K562 (cell line): ENCODE measurements at regions not wholly inside any gene's neighbourhood (a gene's known extent, or its start where the extent isn't known, plus 50 kb on each side); places are given as distances from the start of the nearest gene placed in this dataset.
A peak's percentile ranks its signal among the peaks of the same experiment; 100 is the strongest.

Source experiments
- ATAC-seq: fragments of 200-7000 bp; cut with Tn5 transposase; 3 replicates; pipeline ENCODE4 v1.9.1; 2020; ENCODE audit warnings: moderate library complexity
- BruUV-seq: library from RNA; stranded (reverse); fragments of 400-500 nt; replicated peaks from 2 replicates; lab custom pipeline; 2021; lab: Mats Ljungman, UMichigan
- CTCF ChIA-PET: fragments of 300-600 bp; formaldehyde crosslinking; extraction: SDS; loops from one replicate; lab custom pipeline; 2021; ENCODE audit warnings: low intra/inter-chr PET ratio; lab: Yijun Ruan, JAX
- POLR2A ChIA-PET: fragments of 300-600, 350-650 bp; sonication (Branson Sonifier 250); formaldehyde crosslinking; extraction: SDS; loops from one replicate; lab custom pipeline; 2021; ENCODE audit warnings: antibody characterized with exemption, inconsistent platforms; lab: Yijun Ruan, JAX
- DNase-seq, 4 experiments: peaks; one replicate each; pipeline versions ENCODE4 v3.0.0 to v3.0.0-alpha.2; 2011 to 2018; ENCODE audit warnings: low spot score in 3 of 4, mixed read lengths in 3 of 4; ENCODE audit errors: extremely low read depth in 1 of 4
- FAIRE-seq: peaks from 2 replicates; lab custom pipeline; 2011; peaks lifted over from hg19 to GRCh38; lab: Jason Lieb, UNC
- H2AFZ ChIP-seq: 2 replicates; pipeline ENCODE4 v1.6.0; 2011; ENCODE audit warnings: low read depth, low read length, control low read depth, inconsistent platforms
- H3K27ac ChIP-seq: fragments of 200-600 bp; 3 replicates; pipeline ENCODE4 v1.8.0; 2011; ENCODE audit warnings: low read depth, mild to moderate bottlenecking, control low read depth, inconsistent platforms, low read length, moderate library complexity, mixed read lengths; ENCODE audit errors: extremely low read depth
- H3K27me3 ChIP-seq, 2 experiments: fragments of 300-600 bp in 1 of 2; 2 replicates in 1 of 2; 3 replicates in 1 of 2; pipeline versions ENCODE4 v1.6.0 to v1.8.0; 2011; ENCODE audit warnings: inconsistent platforms in 2 of 2, low read length in 2 of 2, mild to moderate bottlenecking in 1 of 2, mixed read lengths in 1 of 2, moderate library complexity in 1 of 2; ENCODE audit not compliant: control insufficient read depth in 2 of 2, insufficient read depth in 2 of 2
- H3K36me3 ChIP-seq: fragments of 300-600 bp; 3 replicates; pipeline ENCODE4 v1.8.0; 2011; ENCODE audit warnings: mild to moderate bottlenecking, low read length, inconsistent platforms; ENCODE audit not compliant: control insufficient read depth, insufficient read depth
- H3K4me1 ChIP-seq, 2 experiments: fragments of 200-600 bp in 1 of 2; replicated peaks in 1 of 2; 2 replicates in 1 of 2; 3 replicates in 1 of 2; pipeline versions ENCODE4 v1.5.1 to v1.8.0; 2011; ENCODE audit warnings: inconsistent platforms in 2 of 2, low read length in 2 of 2, mild to moderate bottlenecking in 1 of 2, mixed read lengths in 1 of 2, moderate library complexity in 1 of 2; ENCODE audit not compliant: control insufficient read depth in 2 of 2, insufficient read depth in 2 of 2
- H3K4me2 ChIP-seq: 2 replicates; pipeline ENCODE4 v1.6.1; 2011; ENCODE audit warnings: low read length, control low read depth, inconsistent platforms, mixed read lengths; ENCODE audit not compliant: insufficient read depth
- H3K4me3 ChIP-seq: fragments of 200-600 bp; sonication (generic), shearing (Covaris generic); 2 replicates; pipeline ENCODE4 v1.5.1; 2016; ENCODE audit warnings: control low read depth, inconsistent platforms
- H3K79me2 ChIP-seq: fragments of 200-600 bp; 3 replicates; pipeline ENCODE4 v1.8.0; 2011; ENCODE audit warnings: low read length, inconsistent platforms; ENCODE audit not compliant: control insufficient read depth, insufficient read depth
- H3K9ac ChIP-seq, 2 experiments: 2 replicates each; pipeline versions ENCODE4 v1.6.0 to v1.6.1; 2011; ENCODE audit warnings: low read depth in 2 of 2, low read length in 2 of 2, control low read depth in 1 of 2, inconsistent platforms in 1 of 2, mild to moderate bottlenecking in 1 of 2, mixed read lengths in 1 of 2; ENCODE audit not compliant: insufficient read depth in 1 of 2
- H3K9me1 ChIP-seq: one replicate; pipeline ENCODE4 v1.6.0; 2011; ENCODE audit warnings: inconsistent platforms, mild to moderate bottlenecking, low read length, moderate library complexity; ENCODE audit not compliant: control insufficient read depth, insufficient read depth
- H3K9me3 ChIP-seq: replicated peaks from 2 replicates; pipeline ENCODE4 v1.5.1; 2011; ENCODE audit warnings: low read depth, low read length, inconsistent platforms; ENCODE audit not compliant: control insufficient read depth, insufficient read depth
- H4K20me1 ChIP-seq: replicated peaks from 2 replicates; pipeline ENCODE4 v1.6.1; 2011; ENCODE audit warnings: low read length, inconsistent platforms, mixed read lengths; ENCODE audit not compliant: control insufficient read depth, insufficient read depth
- ARID1B ChIP-seq: fragments of 450-650 bp; IDR thresholded peaks from 2 replicates; pipeline ENCODE4 v1.6.1; 2016; ENCODE audit warnings: antibody characterized with exemption, mild to moderate bottlenecking, inconsistent platforms
- CBFA2T2 ChIP-seq: fragments of 450-650 bp; conservative IDR thresholded peaks from 2 replicates; pipeline ENCODE4 v1.6.1; 2017; ENCODE audit warnings: mild to moderate bottlenecking
- CBFA2T3 ChIP-seq: fragments of 450-650 bp; IDR thresholded peaks from 2 replicates; pipeline ENCODE4 v1.6.1; 2017
- HDAC2 ChIP-seq: fragments of 450-650 bp; IDR thresholded peaks from 2 replicates; pipeline ENCODE4 v1.6.1; 2016; ENCODE audit warnings: mild to moderate bottlenecking
- POLR2A ChIP-seq: fragments of 450-650 bp; conservative IDR thresholded peaks from 2 replicates; pipeline ENCODE4 v1.6.1; 2016
- TAL1 ChIP-seq: fragments of 450-650 bp; IDR thresholded peaks from 2 replicates; pipeline ENCODE4 v1.6.1; 2016; ENCODE audit warnings: mild to moderate bottlenecking
- TCF3 ChIP-seq: sonication (generic); formaldehyde crosslinking; IDR thresholded peaks from 2 replicates; pipeline ENCODE4 v1.4.0; 2020; ENCODE audit warnings: mild to moderate bottlenecking, missing genetic modification reagents
- VEZF1 ChIP-seq: fragments of 200-800 bp; sonication (Bioruptor generic); IDR thresholded peaks from 2 replicates; pipeline ENCODE4 v1.6.1; 2017; ENCODE audit warnings: missing genetic modification characterization, missing compliant biosample characterization
- WGBS: fragments of 100-300 bp; shearing (Covaris generic); methylation state at CpG from one replicate; pipeline ENCODE4 v1.1.6; 2016; ENCODE audit warnings: low coverage, mixed read lengths; ENCODE audit not compliant: insufficient coverage; ENCODE audit errors: missing lambda C conversion rate; 5-methylcytosine and 5-hydroxymethylcytosine counted together
- in situ Hi-C: fragments of 300-500 bp; cut with MboI; formaldehyde crosslinking; loops from 4 replicates; pipeline ENCODE4 v1.15.0; 2018; ENCODE audit warnings: inconsistent platforms, mixed read lengths
- intact Hi-C: fragments of 100-400 bp; cut with micrococcal nuclease; formaldehyde crosslinking; loops from 2 replicates; pipeline ENCODE4 v1.14.2; 2022

- no peak for FAIRE-seq
- no peaks in the 10 kb centered on the region for H3K9me3 ChIP-seq
- TF ChIP-seq CBFA2T2 (0 out of 2 replicates have a peak, but pooled peaks have one; percentile 8), TAL1 (peak; percentile 43), CBFA2T3 (peak; percentile 48), ARID1B (peak; percentile 41; the same call in 1 of the 2 replicates), POLR2A (no peak), VEZF1 (CRISPR knock-in tag) (peak; percentile 19; the same call in 1 of the 2 replicates), HDAC2 (no peak), TCF3 (CRISPR knock-in tag) (peak; percentile 53)
- TF ChIP-seq, all 486 proteins: peak for 6
- 2% methylated on average over 6 of the region's 7 CpGs for WGBS
- Histone ChIP-seq H3K4me3 (no peak overlapping the region), H4K20me1 (0 out of 2 replicates have a peak, but pooled peaks cover 4% of the 10 kb centered on the region), H3K79me2 (no peaks in the 10 kb centered on the region), H2AFZ (no peak overlapping the region), H3K27me3 (peaks cover 0 to 20% of the 10 kb centered on the region in 2 experiments; a peak in 2 of 5 replicates), H3K9ac (no peak overlapping the region), H3K4me1 (peaks cover 0 to 4% of the 10 kb centered on the region in 2 experiments; a peak in 2 of 5 replicates), H3K36me3 (no peaks in the 10 kb centered on the region), H3K9me1 (no peaks in the 10 kb centered on the region), H3K27ac (no peak overlapping the region), H3K4me2 (peak overlapping the region; percentile 14; the same call in 1 of the 2 replicates)
- ChIA-PET POLR2A (no interaction called here), CTCF (no interaction called here)
- in situ Hi-C loops: no loop called here
- ATAC-seq: peak; percentile 67
- intact Hi-C loops: no loop called here
- no TSS peak for BruUV-seq
- DNase-seq: peak; percentile 9 to 34 (median 24)
Measured at GRCh38 chrX:10047133-10047532, 80.0 kb downstream of the CLDN34 start.
